ENCODE measurements at regions not wholly inside any gene's neighbourhood (a gene's known extent, or its start where the extent isn't known, plus 50 kb on each side); places are given as distances from the start of the nearest gene placed in this dataset.

DNA sequence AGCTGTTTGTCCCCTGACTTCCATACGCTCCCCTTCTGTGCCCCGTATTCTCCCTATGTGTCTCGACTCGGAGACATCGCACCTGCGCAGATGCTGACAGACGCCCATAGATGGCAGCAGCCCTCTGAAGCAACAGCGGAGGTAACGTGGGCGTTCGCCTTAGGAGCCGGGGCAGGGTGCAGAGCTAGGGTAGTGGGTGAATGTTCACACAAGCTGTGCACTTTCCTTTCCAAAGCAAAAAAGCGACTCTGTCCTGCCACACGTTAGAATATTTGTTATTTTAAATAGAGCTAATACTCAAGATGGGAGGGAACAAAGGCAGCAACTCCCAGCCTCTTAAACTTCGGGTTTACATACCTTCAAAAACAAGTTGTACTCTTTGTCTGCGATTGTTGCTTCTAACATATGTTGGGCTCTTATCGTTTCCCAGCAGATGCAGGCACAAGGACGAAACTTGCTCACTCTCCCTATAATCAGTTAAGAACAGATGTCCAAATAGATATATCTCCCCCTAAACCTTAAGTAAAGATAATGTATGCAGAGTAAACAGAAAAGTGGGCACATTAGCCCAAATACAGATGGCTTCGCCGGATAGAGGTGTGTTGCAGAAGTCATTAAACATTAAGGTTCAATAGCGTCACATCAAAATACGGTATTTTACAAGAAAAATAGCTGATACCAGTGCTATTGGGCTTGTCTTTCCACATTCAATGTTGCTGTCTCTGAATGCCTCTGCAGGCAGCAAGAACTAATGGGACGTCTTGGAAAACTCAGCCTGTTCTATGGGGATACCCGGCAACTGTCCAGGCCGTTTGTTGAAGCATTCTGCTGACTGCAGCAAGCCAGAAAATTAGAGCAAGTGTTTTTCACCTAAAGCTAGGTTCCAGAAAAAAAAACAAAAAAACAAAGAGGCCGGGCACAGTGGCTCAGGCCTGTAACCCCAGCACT lies 340.3 kb upstream of the PRKCQ start:
- DNase-seq (ENCODE audit: low spot score): peak; percentile 33
- ChIA-PET CTCF (ENCODE audit: low intra/inter-chr PET ratio, low total read pairs) (no interaction called here), POLR2A (no interaction called here)
- Histone ChIP-seq H2AFZ (ENCODE audit: low read length) (no peak overlapping the region), H3K4me2 (ENCODE audit: low read depth, low read length) (no peak overlapping the region), H3K79me2 (ENCODE audit: insufficient read depth, low read length) (no peaks in the 10 kb centered on the region), H3K36me3 (replicated peaks in 1 of 2; ENCODE audit: control insufficient read depth in 1 of 2, insufficient read depth in 2 of 2, low read length in 2 of 2) (no peaks in the 10 kb centered on the region), H4K20me1 (ENCODE audit: insufficient read depth, low read length) (no peaks in the 10 kb centered on the region), H3K4me1 (ENCODE audit: insufficient read depth, low read length) (no peaks in the 10 kb centered on the region), H3K4me3 (replicated peaks in 1 of 3; ENCODE audit: insufficient read depth in 1 of 3, low read depth in 2 of 3, low read length in 3 of 3) (no peak overlapping the region), H3K27me3 (ENCODE audit: control insufficient read depth in 1 of 2, insufficient read depth in 2 of 2, low read length in 2 of 2) (no peaks in the 10 kb centered on the region; a peak in 1 of 5 replicates), H3K9ac (ENCODE audit: insufficient read depth, low read depth, low read length) (no peak overlapping the region), H3K27ac (ENCODE audit: extremely low read length, insufficient read depth, low read length) (no peak overlapping the region), H3K9me3 (ENCODE audit: low read length) (no peaks in the 10 kb centered on the region)
- FAIRE-seq: peak; percentile 50
- no TSS peak for BruUV-seq (replicated peaks)
- peak; percentile 100 for ATAC-seq
- in situ Hi-C loops (cut with HindIII; ENCODE audit: extremely low pct_ligation_motif_present, low pct_unique_long_range_greater_than_20kb): no loop called here
- 16% methylated on average over 19 of the region's 26 CpGs for WGBS (ENCODE audit: low lambda C conversion rate)
- intact Hi-C loops (cut with micrococcal nuclease; ENCODE audit: unreplicated experiment): no loop called here
- TF ChIP-seq, protein P1, sequence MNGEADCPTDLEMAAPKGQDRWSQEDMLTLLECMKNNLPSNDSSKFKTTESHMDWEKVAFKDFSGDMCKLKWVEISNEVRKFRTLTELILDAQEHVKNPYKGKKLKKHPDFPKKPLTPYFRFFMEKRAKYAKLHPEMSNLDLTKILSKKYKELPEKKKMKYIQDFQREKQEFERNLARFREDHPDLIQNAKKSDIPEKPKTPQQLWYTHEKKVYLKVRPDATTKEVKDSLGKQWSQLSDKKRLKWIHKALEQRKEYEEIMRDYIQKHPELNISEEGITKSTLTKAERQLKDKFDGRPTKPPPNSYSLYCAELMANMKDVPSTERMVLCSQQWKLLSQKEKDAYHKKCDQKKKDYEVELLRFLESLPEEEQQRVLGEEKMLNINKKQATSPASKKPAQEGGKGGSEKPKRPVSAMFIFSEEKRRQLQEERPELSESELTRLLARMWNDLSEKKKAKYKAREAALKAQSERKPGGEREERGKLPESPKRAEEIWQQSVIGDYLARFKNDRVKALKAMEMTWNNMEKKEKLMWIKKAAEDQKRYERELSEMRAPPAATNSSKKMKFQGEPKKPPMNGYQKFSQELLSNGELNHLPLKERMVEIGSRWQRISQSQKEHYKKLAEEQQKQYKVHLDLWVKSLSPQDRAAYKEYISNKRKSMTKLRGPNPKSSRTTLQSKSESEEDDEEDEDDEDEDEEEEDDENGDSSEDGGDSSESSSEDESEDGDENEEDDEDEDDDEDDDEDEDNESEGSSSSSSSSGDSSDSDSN (CRISPR knock-in tag; IDR thresholded peaks at IDR 0.05): no peak
- no peak for TF ChIP-seq SCMH1 (CRISPR knock-in tag; IDR thresholded peaks at IDR 0.05; ENCODE audit: borderline replicate concordance)
- TF ChIP-seq, protein P2, sequence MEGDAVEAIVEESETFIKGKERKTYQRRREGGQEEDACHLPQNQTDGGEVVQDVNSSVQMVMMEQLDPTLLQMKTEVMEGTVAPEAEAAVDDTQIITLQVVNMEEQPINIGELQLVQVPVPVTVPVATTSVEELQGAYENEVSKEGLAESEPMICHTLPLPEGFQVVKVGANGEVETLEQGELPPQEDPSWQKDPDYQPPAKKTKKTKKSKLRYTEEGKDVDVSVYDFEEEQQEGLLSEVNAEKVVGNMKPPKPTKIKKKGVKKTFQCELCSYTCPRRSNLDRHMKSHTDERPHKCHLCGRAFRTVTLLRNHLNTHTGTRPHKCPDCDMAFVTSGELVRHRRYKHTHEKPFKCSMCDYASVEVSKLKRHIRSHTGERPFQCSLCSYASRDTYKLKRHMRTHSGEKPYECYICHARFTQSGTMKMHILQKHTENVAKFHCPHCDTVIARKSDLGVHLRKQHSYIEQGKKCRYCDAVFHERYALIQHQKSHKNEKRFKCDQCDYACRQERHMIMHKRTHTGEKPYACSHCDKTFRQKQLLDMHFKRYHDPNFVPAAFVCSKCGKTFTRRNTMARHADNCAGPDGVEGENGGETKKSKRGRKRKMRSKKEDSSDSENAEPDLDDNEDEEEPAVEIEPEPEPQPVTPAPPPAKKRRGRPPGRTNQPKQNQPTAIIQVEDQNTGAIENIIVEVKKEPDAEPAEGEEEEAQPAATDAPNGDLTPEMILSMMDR (CRISPR knock-in tag; IDR thresholded peaks at IDR 0.05): peak; percentile 84
- TF ChIP-seq ESRRA (CRISPR knock-in tag; IDR thresholded peaks at IDR 0.05; ENCODE audit: low read depth): no peak
- no peak for TF ChIP-seq IRF2 (CRISPR knock-in tag; IDR thresholded peaks at IDR 0.05)
- TF ChIP-seq, protein P3, sequence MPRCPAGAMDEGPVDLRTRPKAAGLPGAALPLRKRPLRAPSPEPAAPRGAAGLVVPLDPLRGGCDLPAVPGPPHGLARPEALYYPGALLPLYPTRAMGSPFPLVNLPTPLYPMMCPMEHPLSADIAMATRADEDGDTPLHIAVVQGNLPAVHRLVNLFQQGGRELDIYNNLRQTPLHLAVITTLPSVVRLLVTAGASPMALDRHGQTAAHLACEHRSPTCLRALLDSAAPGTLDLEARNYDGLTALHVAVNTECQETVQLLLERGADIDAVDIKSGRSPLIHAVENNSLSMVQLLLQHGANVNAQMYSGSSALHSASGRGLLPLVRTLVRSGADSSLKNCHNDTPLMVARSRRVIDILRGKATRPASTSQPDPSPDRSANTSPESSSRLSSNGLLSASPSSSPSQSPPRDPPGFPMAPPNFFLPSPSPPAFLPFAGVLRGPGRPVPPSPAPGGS (CRISPR knock-in tag; IDR thresholded peaks at IDR 0.05): no peak
- TF ChIP-seq ZNF569 (CRISPR knock-in tag; IDR thresholded peaks at IDR 0.05; ENCODE audit: borderline replicate concordance): no peak
- TF ChIP-seq, protein P4, sequence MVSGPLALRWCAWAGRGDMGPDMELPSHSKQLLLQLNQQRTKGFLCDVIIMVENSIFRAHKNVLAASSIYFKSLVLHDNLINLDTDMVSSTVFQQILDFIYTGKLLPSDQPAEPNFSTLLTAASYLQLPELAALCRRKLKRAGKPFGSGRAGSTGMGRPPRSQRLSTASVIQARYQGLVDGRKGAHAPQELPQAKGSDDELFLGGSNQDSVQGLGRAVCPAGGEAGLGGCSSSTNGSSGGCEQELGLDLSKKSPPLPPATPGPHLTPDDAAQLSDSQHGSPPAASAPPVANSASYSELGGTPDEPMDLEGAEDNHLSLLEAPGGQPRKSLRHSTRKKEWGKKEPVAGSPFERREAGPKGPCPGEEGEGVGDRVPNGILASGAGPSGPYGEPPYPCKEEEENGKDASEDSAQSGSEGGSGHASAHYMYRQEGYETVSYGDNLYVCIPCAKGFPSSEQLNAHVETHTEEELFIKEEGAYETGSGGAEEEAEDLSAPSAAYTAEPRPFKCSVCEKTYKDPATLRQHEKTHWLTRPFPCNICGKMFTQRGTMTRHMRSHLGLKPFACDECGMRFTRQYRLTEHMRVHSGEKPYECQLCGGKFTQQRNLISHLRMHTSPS (CRISPR knock-in tag; IDR thresholded peaks at IDR 0.05; ENCODE audit: low read depth): no peak
- TF ChIP-seq CEBPB (IDR thresholded peaks at IDR 0.05; ENCODE audit: borderline replicate concordance, low read depth, low read length): peak; percentile 36; the same call in 1 of the 2 replicates
- peak; percentile 37; the same call in 1 of the 2 replicates for TF ChIP-seq KDM2A (CRISPR knock-in tag; IDR thresholded peaks at IDR 0.05; ENCODE audit: borderline replicate concordance, low read depth)
